Limb (tissue), 2 donors: ENCODE measurements at regions not wholly inside any gene's neighbourhood (a gene's known extent, or its start where the extent isn't known, plus 50 kb on each side); places are given as distances from the start of the nearest gene placed in this dataset.
"Not testable (repeated sequence)": the region's sequence is repeated elsewhere in the genome, so short reads cannot be mapped to it uniquely, and the experiment has no call there.

Source experiments
- DNase-seq, 2 donors: peaks; one replicate each; pipeline ENCODE4 v3.0.0-alpha.2; 2016; ENCODE audit errors: extremely low spot score in 2 of 2

DNA sequence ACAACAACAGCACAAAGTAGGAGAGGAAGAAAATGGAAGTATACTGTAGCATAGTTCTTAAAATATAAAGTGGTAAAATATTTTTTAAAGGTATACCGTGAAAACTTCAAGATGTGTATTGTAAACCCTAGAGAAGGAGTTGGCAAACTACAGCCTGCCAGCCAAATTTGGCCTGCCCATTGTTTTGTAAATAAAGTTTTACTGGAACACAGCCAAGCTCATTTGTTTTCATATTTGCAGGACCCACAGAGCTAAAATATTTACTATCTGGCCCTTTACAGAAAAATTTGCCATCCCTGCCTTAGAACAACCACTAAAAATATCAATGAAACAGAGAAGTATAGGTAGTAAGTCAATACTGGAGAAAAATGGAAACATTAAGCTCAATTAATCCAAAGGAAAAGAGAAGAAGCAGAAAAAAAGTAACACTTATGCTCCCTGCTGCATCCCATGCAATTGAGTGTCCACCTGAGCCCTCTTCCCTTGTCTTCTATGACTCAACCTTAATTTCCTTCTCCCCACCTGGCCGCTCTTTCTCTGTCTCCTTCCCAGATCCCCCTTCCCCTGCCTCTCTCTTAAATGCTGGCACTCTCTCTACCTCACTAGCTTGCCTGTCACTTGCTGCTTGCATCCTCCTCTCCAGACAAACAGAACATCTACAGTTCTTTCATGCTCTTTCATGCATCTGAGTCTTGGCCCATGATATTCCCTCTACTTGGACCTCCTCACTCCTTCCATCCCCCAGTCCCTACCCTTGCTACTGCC lies 50.6 kb upstream of the FER start:
- no peak for DNase-seq

DNA sequence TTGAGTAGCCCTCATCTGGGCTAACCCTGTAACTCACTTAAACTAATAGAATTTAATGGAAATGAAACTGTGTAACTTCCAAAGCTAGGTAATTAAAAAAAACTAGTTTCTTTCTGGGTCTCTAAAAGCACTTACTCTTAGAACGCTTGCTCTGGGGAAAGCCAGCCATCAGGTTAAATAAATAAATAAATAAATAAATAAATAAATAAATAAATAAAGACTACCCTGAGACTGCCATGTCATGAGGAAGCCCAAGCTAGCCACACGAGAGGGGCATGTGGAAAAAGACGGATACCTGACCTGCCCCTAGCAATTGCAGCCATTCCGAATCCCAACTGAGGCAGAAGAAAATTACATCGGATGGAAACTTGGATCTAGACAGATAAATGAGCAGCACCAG lies 51.3 kb upstream of the FER start:
- DNase-seq = no peak

- no peak for DNase-seq
Measured at GRCh38 chr5:108688485-108688884, 59.2 kb upstream of the FER start.

GRCh38 chr5:108687595-108688200 lies 60.0 kb upstream of the FER start:
- peak in 1 of 2 donors; percentile 6 for DNase-seq

GRCh38 chr5:108686676-108687075 lies 61.0 kb upstream of the FER start:
- DNase-seq = no peak

DNA sequence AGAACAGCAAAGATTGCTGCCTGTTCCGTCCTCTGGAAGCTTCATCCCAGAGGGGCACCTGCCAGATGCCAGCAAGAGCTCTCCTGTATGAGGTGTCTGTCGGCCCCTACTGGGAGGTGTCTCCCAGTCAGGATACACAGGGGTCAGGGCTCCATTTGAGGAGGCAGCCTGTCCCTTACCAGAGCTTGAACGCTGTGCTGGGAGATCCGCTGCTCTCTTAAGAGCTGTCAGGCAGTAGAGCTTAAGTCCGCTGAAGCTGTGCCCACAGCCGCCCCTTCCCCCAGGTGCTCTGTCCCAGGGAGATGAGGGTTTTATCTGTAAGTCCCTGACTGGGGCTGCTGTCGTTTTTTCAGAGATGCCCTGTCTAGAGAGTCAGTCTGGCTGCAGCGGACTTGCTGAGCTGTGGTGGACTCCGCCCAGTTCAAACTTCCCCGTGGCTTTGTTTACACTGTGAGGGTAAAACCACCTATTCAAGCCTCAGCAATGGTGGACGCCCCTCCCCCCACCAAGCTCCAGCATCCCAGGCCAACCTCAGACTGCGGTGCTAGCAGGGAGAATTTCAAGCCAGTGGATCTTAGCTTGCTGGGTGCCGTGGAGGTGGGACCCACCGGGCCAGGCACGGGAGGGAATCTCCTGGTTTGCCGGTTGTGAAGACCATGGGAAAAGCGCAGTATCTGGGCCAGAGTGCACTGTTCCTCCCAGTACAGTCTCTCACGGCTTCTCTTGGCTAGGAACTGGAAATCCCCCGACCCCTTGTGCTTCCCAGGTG lies 62.1 kb upstream of the FER start:
- DNase-seq = not testable (repeated sequence)

DNA sequence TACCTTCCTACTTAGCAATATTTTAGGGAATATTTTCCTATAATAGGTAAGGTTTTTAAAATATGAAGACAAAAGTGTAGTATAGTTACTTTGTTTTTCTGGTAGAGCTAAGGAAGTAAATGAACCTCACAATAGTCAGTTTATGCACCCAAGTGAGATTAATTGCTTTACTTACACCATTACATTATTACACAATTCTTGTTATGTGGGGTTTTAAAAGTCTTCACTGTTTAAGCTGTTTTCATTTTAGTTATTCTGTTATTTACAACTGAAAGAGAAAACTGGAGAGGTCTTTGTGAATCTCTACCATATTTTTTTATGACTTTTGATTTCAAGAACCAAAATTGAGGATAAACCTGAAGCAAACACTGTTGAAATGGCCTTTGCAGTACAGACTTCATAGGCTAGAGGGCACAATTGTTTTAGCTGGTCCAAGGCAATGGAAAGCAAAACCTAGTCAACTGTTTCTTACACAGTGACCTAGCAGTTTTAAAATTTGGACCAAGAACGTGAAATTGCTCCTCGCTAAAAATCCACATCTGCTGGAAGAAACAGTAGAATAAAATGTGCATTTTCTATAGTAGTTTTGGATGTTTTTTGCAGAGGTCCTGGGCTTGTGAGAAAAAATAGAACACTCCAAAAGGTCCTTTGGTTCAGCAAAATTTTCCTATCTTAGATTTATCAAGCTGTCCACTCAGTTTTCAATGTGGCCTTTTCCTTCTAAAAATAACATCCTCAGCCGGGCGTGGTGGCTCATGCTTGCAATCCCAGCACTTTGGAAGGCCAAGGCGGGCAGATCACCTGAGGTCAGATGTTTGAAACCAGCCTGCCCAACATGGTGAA lies 66.4 kb upstream of the FER start:
- DNase-seq = peak in 1 of 2 donors; percentile 81

DNA sequence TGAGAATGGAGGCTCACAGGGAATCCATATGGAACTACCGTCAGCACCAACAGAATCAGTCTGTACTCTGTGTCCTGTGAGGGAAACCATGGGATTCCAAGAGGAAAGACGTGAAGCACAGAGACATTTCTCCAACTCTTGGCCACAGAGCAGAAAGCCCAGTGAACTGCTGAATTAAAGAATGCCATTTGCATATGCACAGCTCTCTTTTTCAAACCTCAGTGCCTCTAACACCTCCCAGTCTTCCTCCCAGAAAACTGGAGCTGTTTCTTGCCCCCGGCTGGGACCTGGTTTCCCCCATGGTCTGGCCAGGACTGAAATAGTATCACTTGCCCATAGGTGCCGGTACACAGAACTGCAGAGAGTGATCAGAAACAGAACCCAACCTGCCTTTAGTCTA lies 69.6 kb upstream of the FER start:
- no peak for DNase-seq

DNA sequence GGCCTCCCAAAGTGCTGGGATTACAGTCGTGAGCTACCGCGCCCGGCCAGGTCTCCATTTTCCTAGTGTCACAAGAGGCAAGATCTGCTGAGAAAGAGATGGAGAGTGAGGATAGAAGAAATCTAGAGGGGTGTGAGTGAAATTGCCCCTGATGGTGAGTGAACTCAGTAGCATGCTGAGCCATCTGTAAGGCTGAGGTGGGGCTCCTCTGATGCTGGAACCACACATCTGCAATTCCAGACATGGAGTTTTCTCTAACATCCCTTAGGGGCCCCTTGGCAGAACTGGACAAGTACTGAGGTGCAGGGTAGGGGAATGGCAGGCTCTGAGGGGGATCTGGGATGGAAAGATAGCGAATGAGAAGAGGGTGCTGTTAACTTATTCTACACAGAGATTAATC lies 72.0 kb upstream of the FER start:
- no peak for DNase-seq

DNA sequence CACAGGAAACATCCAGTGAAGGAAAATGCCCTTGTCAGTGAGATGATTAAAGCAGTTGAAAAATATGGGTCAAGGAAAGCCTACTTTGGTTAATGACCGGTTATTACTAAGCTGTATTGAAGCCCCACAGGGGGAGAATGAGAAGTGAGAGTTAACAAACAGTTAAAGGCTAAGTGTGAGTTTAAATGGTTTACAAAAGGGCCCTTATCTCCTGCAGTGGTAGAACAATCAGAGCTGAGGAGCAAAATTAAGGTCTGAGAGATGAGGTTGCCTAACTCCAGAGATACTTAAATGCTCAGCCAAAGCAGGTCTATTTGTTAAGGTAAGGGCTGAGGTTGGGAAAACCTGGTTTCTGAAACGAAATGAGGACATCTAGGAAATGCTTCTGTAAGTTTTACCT lies 75.1 kb upstream of the FER start:
- no peak for DNase-seq

GRCh38 chr5:108670591-108671289 lies 77.0 kb upstream of the FER start:
- no peak for DNase-seq

DNA sequence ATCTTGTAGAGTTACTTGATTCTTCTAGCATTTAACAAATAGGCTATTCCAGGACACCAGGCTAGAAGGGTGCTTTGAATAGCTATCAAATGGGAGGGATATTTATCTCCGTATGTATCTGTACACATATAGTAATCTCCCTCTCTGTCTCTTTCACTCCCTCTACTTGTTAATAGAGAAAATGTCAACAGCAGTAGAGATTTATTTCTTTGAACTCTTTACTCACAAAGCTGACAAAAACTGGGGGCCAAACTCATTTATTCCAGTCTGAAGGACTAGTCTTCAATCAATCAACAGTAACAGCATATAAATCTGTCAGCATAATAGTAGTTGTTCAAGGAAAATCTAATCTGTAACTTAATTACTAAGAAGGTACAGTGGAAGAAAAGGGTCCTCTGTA lies 78.2 kb upstream of the FER start:
- no peak for DNase-seq

DNA sequence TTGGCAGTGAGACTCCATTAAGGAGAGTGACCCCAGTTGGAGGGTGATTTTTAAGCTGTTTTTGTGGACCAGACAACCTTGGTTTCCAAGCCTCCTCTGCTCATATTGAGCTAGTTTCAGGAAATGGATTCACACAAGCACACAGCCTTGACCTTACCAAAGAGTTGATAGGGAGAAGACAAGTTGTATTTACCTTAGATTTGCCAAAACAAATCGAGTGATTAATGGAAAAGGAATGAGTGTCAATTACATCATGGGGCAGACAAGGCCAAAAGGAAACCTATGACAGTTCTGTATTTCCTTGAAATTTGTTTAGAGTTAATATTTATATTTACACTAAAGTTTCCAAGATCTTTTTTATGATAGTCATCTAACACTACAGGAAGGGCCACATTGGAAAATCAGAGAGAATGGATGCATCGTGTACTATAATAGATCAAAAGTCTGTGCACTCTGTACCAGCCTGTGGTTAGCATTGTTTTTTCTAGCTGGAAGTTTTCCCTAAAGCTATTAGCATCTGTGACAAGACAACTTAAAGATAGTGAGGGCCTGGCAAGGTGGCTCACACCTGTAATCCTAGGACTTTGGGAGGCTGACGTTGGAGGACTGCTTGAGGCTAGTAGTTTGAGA lies 86.0 kb upstream of the FER start:
- DNase-seq = no peak

- no peak for DNase-seq
Measured at GRCh38 chr5:108661024-108661423, 86.7 kb upstream of the FER start.

GRCh38 chr5:108660291-108660690 lies 87.4 kb upstream of the FER start:
- no peak for DNase-seq

DNA sequence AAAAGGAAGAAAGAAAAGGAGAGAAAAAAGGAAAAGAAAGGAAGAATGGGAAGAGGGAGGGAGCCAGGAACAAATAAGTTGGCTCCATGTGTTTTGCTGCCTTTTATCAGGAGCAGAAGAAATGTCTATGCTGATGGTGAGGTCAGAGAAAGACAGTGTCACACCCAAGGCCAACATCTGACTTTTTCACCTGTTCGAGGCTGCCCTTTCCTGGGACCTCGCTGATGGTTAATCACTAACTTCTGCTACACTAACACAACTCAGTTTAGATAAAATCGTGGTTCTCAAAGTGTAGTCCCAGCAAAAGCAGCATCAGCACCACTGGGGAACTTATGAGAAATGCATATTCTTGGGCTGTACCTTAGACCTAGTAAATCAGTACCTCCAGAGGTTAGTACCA lies 88.2 kb upstream of the FER start:
- DNase-seq = no peak

GRCh38 chr5:108655750-108656450 lies 91.8 kb upstream of the FER start:
- no peak for DNase-seq

DNA sequence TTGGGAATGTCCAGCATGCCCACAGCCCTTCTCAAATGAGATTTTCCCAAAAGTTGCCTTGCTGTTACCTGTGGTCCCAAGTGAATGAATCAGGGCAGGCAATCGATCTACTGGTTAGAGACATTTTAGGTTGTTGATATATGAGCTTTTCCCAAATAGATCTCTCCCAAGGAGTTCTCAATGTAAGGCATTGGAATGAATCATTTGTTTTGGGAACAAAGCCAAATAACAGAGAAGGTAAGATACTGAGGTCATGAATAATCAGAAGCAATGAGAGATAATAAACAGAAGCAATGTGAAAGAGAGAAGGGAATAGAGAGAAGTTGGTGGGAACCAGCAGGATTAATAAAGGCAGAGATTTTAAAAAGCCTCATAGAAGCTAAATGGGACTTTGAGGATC lies 93.6 kb upstream of the FER start:
- DNase-seq = no peak

DNA sequence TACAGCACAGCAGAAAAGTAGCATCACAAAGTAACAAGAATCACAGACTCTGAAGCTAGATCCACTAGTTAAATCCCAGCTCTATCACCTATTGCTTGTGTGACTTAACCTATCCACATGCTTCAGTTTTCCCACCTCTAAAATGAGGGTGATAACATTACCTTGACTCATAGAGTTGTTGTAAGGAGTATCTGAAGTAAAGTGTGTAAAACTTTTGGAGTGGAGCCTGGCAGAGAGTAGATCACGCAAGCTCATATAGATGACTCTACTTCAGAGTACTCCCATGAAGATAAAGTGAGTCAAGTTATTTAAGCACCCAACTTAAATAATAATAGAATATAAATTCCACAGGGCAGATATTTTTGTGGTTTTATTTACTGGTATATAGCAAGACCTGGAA lies 94.5 kb upstream of the FER start:
- no peak for DNase-seq

DNA sequence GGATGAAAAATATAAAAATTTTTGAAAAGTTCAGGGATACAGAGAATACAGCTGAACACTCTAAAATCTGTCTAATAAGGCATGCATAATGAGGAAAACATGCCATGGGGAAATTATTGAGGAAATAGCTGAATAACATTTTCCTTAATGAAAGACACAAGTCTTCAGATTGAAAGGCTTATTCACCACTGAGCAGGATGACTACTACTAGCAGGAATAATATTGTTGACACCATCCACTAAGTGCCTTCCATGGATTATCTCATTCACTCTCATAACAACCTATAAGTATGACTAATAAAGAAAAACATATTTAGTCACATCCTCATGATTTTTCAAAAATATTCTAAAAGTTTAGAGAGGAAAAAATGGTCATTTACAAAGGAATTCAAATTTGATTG lies 96.7 kb upstream of the FER start:
- DNase-seq = no peak
